GDM1 (cell line): ENCODE measurements at regions not wholly inside any gene's neighbourhood (a gene's known extent, or its start where the extent isn't known, plus 50 kb on each side); places are given as distances from the start of the nearest gene placed in this dataset.
"Not testable (repeated sequence)": the region's sequence is repeated elsewhere in the genome, so short reads cannot be mapped to it uniquely, and the experiment has no call there.

Experiments
- DNase-seq: peaks from one replicate; lab custom pipeline; 2025; lab: John Stamatoyannopoulos, UW

DNA sequence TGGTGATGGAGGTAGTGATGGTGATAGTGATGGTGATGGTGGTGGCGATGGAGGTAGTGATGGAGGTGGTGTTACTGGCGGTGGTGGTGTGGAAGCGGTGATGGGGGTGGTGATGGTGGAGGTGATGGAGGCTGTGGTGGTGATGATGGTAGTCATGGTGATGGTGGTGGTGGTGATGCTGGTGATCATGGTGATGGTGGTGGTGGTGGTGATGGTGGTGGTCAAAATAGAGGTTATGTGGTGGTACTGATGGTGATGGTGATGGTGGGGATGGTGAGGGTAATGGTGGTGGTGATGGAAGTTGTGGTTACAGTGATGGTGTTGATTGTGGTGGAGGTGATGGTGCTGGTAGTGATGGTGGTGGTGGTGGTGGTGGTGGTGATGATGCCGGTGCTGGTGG lies 199.2 kb downstream of the IGLL1 start:
- DNase-seq = no peak

DNA sequence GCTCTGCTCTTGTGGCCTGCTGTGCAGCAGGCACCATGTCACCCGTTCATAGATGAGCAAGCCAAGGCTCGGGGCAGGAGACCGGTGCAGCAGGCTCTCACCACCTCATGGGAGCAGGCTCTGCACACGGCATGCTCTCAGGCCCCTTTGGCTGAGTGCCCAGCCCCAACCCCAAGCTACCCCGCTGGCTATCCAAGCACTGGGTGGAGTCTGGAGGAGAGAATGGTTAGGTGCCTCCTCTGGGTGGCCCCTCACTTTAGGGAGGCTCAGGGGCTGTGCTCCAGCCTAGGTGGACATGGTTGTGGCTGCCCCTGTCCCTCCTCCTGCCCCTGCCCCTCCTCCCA lies 199.9 kb downstream of the IGLL1 start:
- no peak for DNase-seq

DNA sequence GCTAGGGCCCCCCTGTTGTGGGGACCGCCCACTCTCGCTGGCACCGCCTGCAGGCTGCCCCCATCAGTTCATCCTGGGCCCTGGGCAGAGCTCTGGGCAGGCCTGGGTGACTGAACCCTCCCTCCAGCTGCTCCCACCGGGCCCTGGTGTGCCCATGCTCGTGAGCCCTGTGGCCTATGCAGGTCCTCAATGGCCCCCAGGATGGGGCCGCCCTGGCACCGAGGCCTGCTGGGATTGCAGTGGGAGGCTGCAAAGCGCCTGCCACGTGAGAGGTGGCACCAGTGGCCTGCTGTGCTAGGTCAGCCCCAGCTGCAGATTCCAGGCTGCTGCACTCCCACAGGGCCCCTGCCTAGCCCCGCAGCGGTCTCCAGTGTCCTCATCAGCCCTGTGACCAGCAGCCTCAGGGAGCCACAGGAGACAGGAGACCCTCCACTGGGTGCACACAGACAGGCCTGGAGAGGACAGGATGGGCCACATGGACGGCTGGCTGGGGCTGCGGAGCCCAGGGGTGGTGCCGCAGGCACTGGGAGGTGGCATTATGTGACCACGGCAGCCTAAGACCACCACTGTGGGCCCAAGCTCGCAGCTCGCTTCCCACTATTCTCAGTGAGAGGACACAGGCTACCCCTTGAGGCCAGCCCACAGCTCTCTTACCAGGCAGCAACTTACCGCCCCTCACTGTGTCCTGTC lies 199.4 kb downstream of the BCR start:
- not testable (repeated sequence) for DNase-seq

DNA sequence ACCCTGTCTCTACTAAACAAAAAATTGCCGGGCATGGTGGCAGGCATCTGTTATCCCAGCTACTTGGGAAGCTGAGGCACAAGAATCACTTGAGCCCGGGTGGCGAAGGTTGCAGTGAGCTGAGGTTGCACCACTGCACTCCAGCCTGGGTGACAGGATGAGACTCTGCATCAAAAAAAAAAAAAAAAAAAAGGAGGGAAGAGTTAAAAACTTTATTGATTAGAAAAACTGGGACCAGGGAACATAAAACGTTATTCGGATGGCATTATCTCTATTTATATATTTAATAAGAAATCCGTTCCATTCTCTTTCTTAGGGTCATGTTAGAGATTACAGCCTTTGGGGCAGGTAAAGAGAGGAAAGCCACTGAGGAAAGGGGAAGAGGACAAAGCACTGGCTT lies 197.5 kb downstream of the BCR start:
- DNase-seq = no peak

DNA sequence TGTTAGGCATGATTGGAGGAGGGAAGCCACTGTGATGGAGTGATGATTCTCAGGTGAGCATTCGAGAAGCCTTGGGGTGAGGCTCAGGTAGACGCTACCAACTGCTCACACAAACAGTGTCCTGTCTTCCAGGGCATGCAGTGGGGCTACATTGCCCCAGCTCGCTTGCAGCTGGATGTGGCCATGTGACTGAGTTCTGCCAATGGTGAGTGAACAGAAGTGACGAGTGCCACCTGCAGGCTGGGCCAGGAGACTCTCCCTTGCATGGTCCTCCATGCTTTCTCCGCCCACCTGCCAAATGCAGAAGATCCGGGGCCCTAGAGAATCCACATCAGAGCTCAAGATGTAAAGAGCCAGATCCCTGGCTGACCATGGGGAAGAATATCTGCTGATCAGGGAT lies 195.9 kb downstream of the BCR start:
- no peak for DNase-seq

DNA sequence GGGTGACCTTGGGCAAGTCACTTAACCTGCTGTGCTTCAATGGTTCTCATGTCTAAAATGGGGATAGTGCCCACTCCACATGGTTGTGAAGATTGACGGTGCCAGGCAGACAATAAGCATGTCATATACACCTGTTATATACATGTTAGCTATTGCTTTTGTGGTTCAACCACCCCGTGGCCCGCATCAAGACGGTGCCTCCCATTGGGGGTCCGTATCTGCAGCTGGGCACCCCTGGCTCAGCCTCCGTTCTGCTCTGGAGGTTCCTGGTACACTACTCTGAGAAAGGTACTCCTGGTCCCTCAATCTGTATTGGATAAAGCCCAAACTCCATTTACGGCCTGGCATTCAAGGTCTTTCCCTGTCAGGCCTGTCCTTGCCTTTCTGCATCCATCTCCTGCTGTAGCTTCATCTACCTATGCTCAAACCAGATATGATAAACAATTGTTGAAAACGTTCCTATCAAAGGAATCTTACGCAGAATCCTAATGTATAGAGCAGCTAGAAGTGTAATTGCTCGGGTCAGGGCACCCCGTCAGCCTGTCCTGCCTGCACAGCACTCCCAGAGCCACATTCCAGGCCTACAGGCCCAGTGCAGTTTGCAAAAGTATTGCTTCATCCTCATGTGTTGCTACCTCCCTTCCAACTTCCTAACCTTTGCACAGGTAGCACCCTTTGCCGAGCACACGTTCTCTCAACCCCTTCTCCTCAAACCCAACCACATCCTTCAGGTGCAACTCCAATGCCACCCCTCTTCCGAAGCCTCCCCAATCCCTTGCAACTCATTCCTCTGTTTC lies 194.9 kb downstream of the BCR start:
- no peak for DNase-seq

DNA sequence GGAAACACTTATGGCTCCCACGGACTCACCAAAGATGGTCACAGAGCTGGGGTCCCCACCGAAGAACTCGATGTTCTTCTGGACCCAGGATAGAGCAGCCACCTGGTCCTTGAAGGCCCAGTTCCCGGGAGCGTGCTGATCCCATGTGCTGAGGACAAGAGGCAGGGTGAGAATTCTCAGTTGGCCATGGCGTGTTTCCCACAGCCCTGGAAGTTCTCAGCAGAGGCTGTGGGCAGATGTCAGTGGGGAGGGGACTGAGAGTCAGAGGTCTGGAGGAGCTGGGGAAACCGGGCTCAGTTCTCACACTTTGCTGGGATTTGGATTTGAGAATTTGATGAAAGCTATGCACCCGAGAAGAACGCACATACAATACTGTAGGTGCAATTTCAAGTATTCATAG lies 193.3 kb downstream of the BCR start:
- DNase-seq = no peak

DNA sequence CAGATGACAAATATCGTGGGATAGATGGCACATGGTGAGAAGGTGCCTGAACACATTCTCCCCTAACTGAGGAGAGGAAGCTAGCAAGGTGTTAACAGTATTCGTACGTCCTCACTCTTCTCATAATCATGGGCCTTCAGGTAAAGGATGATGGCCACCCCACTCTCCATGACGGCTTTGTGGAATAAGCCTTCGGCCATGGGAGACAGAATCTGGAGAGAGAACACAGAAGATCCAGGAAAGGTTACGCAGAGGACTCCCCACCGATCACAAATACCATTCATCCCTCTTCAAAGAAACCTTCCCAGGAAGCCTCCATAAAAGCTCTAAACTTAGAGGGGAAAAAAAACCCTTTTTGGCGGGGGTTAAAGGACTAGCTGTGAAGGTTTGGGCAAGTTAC lies 189.9 kb downstream of the BCR start:
- no peak for DNase-seq

DNA sequence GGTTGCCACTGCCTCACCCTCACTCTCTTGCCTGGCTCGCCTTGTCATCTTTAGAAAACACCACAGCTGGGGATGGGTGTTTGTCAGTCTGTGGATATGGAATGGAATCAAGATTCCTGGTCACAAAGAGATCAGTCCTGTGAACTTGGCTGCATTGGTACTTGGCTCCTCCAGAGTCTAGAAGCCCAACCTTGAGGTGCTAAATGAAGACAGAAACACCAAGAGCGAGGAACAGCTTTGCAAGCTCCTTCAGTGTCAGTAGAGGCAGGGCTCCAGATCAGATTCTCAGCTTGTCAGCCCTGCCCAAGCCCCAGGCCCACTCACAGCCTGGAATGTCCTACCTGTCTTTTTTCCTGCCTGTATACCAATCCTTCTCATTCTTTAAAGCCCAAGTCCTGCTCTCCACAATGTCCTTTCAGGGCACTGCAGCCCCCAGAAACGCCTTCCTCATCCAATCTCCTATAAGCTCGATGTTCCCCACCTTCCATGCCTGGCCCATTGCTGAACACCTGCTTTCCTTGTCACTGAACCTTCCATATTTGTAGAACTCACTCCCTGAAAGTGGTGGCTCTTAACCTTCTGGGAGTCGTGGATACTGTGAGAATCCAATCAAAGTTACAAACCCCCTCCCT lies 188.9 kb downstream of the BCR start:
- no peak for DNase-seq
